ENCODE measurements at regions not wholly inside any gene's neighbourhood (a gene's known extent, or its start where the extent isn't known, plus 50 kb on each side); places are given as distances from the start of the nearest gene placed in this dataset.
"Not testable (repeated sequence)": the region's sequence is repeated elsewhere in the genome, so short reads cannot be mapped to it uniquely, and the experiment has no call there.

- no peak for DNase-seq
Observed at GRCh38 chr2:129554373-129554772, 425.1 kb upstream of the RAB6C start.

GRCh38 chr2:129559101-129559500 lies 420.4 kb upstream of the RAB6C start:
- no peak for DNase-seq

DNA sequence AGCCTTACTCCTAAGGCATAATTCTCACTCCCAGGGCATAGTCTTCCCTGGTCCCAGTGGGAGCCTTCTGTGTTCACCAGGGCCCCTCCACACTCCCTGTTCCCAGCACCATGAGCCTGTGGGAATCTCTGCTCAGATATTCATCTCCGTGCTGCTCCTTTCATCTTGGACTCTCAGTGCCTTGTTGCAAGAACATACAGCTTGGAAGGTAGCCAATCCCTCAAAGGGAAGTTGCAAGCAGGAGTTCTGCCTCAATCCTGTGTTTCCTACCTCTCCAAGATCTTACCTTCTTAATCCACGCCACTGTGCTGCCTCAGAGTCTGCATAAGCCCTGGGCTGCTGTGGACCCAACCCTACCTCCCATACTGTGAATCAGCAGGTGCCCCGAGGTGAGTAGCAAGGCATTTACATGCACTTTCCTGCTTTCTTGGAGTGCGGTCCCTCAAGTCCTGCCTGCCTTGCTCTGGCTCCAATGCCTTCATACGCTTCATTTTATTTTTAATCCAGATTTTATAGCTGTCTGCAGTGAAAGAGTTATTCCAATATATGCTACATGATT lies 413.8 kb upstream of the RAB6C start:
- no peak for DNase-seq

GRCh38 chr2:129570812-129571211 lies 408.7 kb upstream of the RAB6C start:
- DNase-seq = not testable (repeated sequence)

GRCh38 chr2:129575431-129575830 lies 404.0 kb upstream of the RAB6C start:
- no peak for DNase-seq

- no peak for DNase-seq
Observed at GRCh38 chr2:129575880-129576279, 403.6 kb upstream of the RAB6C start.

DNA sequence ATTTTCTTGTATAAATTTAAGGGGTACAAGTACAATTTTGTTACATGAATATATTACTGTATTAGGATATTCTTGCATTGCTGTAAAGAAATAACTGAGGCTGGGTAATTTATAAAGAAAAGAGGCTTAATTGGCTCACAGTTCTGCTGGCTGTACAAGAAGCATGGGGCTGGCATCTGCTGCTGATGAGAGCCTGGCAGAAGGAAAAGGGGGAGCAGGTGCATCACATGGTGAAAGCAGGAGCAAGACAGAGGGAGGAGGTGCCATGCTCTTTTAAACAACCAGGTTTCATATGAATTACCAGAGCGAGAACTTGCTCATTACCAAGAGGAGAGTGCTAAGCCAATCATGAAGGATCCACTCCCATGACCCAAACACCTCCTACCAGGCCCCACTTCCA lies 399.5 kb upstream of the RAB6C start:
- DNase-seq = no peak

DNA sequence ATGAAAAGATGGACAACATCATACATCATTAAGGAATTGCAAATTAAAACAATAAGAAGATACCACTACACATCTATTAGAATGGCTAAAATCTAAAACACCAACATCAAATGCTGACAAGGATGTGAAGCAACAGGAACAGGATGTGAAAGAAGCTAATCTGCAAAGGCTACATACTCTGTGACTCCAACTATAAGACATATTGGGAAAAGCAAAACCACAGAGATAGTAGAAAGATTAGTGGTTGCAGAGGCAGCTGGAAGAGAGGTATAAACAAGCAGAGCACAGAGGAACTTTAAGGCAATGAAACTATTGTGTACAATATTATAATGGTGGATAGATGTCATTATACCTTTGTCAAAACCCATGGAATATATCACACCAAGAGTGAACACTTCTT lies 393.7 kb upstream of the RAB6C start:
- DNase-seq = no peak

DNA sequence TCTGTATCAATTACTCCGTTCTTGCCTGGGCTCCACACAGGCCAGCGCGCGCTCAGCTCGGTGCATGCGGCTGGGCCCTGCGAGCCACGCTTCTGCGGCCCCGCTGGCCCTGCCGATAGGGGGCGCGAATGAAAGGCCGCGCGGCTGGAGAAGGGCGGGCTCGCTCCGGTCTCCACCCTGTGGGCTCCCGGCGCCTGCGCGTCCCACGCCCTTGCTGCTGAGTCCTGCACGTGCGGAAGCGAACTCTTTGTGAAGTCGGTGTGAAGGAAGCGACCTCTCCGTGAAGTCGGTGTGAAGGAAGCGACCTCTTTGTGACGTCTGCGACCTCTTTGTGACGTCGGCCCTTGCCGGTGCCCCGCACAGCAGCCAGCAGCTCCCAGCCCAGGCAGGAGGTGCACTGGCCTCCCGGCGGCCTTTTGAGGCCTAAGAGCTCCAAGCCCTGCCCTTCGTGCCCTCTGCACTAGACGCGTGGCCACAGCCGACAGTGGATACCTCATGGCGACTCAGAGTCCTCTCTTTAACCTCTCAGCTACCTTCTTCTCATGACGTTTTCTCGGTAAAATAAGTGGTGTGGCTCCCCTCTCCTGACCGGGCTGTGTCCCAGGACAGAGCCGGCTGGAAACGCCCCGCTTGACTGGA lies 391.9 kb upstream of the RAB6C start:
- no peak for DNase-seq

GRCh38 chr2:129604560-129604959 lies 374.9 kb upstream of the RAB6C start:
- DNase-seq = no peak

DNA sequence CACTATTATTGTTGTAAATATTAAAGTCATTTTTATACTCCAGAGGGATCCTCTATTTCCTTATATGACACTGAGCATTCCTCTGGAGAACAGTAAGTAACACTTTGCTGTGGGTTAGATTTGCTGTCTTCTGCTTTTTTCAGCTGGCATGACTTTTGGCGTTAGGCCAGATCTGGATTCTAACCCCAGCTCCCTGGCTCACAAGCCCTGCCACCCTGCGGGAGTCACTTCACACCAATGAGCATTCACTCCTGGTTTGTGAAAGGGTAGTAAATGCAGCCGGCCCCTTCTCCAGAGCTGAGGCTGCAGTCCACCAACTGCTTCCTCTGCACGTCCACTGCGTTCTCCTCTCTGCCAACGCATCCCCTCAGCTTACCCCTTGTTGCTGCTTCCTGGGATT lies 373.8 kb upstream of the RAB6C start:
- no peak for DNase-seq

DNA sequence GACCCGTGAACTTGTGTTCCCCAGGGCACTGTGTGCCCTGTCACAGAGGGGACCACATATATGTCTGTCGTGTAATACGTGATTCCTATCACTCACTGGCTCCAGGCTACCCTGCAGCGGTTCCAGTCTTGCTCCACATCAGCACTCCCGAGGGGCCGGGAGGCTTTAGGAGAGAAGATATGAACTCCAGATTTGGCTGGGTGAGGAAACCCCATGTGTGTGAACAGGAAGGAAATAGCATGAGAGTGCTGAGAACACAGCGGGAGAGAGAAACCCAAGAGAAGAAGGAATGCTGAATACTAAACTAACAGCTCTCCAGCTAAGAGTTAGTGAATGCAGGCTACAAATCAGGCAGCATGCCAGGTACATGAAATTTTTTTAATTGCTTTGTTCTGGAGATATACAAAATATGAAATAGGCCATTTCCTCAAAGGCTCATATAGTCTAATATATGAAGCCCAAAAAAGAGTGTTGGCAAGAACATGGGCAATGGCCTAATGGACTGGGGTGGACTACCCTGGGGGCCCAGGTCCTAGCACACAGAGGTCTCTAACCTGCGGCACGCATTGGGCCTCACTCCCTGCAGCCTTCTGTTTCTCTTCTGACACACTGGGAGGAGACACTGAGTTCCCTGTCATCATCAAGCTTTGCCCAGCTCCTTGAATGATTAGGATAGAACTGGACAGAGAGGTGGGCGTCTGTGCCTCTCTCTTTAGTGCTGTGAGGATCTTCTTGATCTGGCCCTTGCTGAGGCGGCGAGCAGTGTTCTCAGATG lies 372.8 kb upstream of the RAB6C start:
- DNase-seq = no peak

GRCh38 chr2:129609224-129609623 lies 370.2 kb upstream of the RAB6C start:
- DNase-seq = no peak

GRCh38 chr2:129610766-129611165 lies 368.7 kb upstream of the RAB6C start:
- no peak for DNase-seq

DNA sequence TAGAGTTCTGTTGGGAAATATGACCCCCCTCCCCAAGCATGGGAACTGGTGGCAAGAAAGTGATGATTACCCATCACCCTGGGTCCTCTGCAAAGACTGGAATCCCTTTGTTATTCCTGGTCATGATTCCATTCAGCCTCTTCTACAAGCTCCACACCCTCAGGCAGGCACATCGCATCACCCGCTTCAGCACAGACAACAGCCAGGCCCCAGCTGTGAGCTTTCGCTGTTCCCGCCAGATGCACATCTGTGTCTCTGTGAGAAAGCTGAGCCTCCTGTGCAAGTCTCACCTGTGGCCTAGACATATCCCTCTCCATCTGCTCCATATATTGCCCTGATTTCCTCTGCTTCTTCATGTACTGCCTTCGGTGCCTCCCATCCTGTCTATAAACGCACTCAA lies 368.0 kb upstream of the RAB6C start:
- no peak for DNase-seq

DNA sequence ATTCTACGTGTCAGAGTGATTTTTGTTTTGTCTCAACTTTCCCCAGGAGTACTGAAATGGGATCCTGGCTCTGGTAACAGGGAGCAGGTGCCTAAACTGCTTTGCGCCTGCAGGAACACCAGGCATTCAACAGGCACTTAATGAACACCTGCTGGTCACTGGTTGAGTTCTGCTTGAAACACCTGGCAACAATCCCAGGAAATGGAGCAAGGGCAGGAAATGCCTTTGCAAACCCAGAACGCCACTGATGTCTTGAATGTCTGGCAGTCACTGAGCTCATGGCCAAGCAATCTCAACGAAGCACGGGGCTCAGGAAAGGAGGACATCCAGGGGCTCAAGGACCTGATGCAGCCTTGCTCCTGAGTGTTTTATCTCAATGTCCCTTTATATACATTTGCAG lies 360.0 kb upstream of the RAB6C start:
- no peak for DNase-seq

GRCh38 chr2:129620411-129620810 lies 359.1 kb upstream of the RAB6C start:
- no peak for DNase-seq

DNA sequence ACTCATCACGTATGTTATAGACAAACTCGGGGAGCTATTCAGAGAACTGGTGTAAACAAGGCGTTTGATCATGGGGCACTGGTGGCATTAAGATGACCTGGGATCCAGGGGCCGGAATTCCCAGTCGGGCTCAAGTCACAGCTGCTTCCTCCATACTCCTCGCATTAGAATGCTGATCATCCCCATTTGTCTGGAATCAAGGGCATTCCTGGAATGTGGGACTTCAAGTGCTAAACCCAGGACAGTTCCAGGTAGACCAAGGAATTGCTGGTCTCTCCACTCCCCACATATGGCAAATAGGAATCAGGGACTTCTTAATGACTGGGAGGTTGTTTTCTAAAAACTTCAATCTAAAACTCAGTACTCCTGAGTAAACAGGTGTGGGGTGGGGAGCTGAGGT lies 355.7 kb upstream of the RAB6C start:
- DNase-seq = no peak

DNA sequence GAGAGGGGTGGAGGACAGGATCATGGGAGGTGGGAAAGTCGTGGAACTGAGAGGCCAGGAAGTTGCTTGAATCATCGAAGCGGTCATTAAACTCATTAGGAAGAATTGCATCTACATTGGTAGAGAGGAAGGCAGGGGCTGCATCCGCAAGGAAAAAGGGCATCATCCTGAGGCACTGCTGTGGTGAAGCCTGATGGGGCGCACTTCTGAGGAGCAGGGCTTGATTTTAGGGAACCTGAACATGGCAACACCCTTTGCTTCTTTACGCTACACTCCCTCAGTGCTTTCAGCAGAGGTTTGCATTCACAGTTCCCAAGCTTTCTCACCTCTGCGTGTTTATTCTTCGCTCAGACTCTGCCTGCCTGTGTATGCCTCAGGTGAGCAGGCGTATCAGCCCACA lies 352.0 kb upstream of the RAB6C start:
- DNase-seq = no peak

DNA sequence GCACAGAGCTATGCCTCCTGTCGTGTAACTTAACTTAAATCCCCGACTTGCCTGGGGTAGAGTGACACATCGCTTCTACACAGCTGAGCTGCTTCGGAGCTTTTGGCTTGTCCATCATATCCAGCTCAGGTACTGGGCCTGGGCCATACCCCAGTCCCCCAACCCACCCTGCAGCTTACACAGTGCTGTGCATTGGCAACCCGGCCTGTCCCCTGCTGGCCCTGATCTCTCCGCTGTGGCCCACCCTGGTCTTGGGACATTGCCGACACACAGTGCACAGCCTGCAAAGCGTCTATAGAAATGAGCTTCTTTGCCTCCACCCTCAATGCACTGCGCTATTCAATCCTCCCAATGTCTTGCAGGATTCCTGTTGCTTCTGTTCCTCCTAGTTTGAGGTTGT lies 342.8 kb upstream of the RAB6C start:
- DNase-seq = no peak

- DNase-seq = no peak
Observed at GRCh38 chr2:129641371-129641770, 338.1 kb upstream of the RAB6C start.

DNA sequence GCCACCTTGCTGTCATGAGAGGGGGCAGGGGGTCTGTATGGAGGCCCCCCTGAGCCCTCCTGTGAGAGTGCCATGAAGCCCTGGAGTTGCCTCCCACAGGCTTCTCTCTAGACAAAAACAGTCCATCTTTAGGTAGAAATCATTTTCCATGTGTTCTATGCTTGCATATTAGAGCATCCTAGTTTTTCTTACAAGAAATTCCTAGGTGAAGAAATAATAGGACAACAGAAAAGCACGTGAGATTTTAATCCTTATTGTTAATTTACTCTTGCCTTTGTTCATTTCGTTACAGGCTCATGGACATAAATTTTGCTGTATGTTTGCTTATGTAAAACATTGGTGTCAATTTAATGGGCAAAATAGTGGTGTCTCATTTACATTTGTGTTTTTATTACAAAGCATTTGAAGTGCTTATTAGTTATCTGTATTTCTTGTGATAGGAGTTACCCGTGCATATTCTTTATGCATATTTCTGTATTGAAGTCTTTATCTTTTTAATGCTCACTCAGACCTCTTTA lies 336.9 kb upstream of the RAB6C start:
- no peak for DNase-seq

DNA sequence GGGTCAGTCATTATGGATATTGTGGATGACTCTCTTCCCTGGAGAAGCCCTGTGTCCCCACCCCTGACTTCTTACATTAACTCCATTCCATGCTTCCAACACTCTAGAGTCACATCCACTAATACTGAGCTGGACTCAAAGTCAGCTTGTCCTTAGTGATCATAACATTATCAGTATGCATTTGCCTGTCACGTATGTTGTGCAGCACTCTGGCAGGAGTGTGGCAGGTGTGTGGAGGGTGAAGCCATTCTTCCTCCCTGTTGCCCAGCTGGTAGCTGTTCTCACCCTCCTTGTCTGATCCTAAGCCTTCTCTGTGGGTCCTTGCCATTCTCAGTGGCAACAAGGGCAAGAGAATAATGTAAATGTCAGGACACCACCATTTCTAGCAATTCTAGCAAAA lies 334.1 kb upstream of the RAB6C start:
- DNase-seq = no peak

GRCh38 chr2:129646107-129646506 lies 333.4 kb upstream of the RAB6C start:
- no peak for DNase-seq
